H9 (cell line): ENCODE measurements at regions not wholly inside any gene's neighbourhood (a gene's known extent, or its start where the extent isn't known, plus 50 kb on each side); places are given as distances from the start of the nearest gene placed in this dataset.

ENCODE experiments used
- DNase-seq: peaks from one replicate; pipeline ENCODE4 v3.0.0-alpha.2; 2017
- H2AFZ ChIP-seq: one replicate; pipeline ENCODE4 v1.6.1; 2013; ENCODE audit warnings: mild to moderate bottlenecking, low read length, control low read depth, moderate library complexity
- H2AK5ac ChIP-seq: 2 replicates; pipeline ENCODE4 v1.6.1; 2013; ENCODE audit warnings: low read length, control low read depth, mixed read lengths; ENCODE audit not compliant: insufficient read length
- H2BK120ac ChIP-seq: one replicate; pipeline ENCODE4 v1.6.1; 2013; ENCODE audit warnings: low read depth, mild to moderate bottlenecking, low read length, control low read depth, inconsistent platforms; ENCODE audit not compliant: poor library complexity, severe bottlenecking
- H2BK12ac ChIP-seq: 2 replicates; pipeline ENCODE4 v1.6.1; 2013; ENCODE audit warnings: low read length, control low read depth, mixed read lengths, low read depth; ENCODE audit not compliant: insufficient read length
- H2BK15ac ChIP-seq: 2 replicates; pipeline ENCODE4 v1.6.1; 2013; ENCODE audit warnings: low read depth, low read length, control low read depth
- H2BK20ac ChIP-seq: one replicate; pipeline ENCODE4 v1.6.1; 2013; ENCODE audit warnings: low read depth, mild to moderate bottlenecking, low read length, control low read depth, inconsistent platforms; ENCODE audit not compliant: poor library complexity, severe bottlenecking
- H2BK5ac ChIP-seq: 2 replicates; pipeline ENCODE4 v1.6.1; 2013; ENCODE audit warnings: low read length, control low read depth, mixed read lengths; ENCODE audit not compliant: insufficient read length
- H3K14ac ChIP-seq: 2 replicates; pipeline ENCODE4 v1.6.1; 2013; ENCODE audit warnings: low read length, control low read depth; ENCODE audit not compliant: insufficient read depth
- H3K18ac ChIP-seq: 2 replicates; pipeline ENCODE4 v1.6.1; 2013; ENCODE audit warnings: low read depth, mild to moderate bottlenecking, mixed read lengths, low read length, control low read depth; ENCODE audit not compliant: insufficient read length
- H3K23ac ChIP-seq: 2 replicates; pipeline ENCODE4 v1.6.1; 2013; ENCODE audit warnings: low read length, control low read depth, mixed read lengths, low read depth; ENCODE audit not compliant: insufficient read length
- H3K23me2 ChIP-seq: 2 replicates; pipeline ENCODE4 v1.6.1; 2013; ENCODE audit warnings: low read depth, mild to moderate bottlenecking, mixed read lengths, low read length, control low read depth; ENCODE audit not compliant: insufficient read length, poor library complexity, severe bottlenecking
- H3K27ac ChIP-seq: 2 replicates; pipeline ENCODE4 v1.5.1; 2013; ENCODE audit warnings: low read length, control low read depth, mixed read lengths, low read depth; ENCODE audit not compliant: insufficient read length
- H3K27me3 ChIP-seq: 2 replicates; pipeline ENCODE4 v1.6.1; 2013; ENCODE audit warnings: low read length, control low read depth, inconsistent platforms; ENCODE audit not compliant: insufficient read depth
- H3K4ac ChIP-seq: 2 replicates; pipeline ENCODE4 v1.6.1; 2013; ENCODE audit warnings: low read depth, mild to moderate bottlenecking, control low read depth, inconsistent platforms, low read length, moderate library complexity
- H3K4me1 ChIP-seq: 2 replicates; pipeline ENCODE4 v1.6.1; 2013; ENCODE audit warnings: low read length, control low read depth, inconsistent platforms; ENCODE audit not compliant: insufficient read depth
- H3K4me2 ChIP-seq: 2 replicates; pipeline ENCODE4 v1.6.1; 2013; ENCODE audit warnings: low read length, control low read depth, mixed read lengths; ENCODE audit not compliant: insufficient read length, insufficient read depth
- H3K56ac ChIP-seq: 2 replicates; pipeline ENCODE4 v1.6.1; 2013; ENCODE audit warnings: low read depth, mild to moderate bottlenecking, mixed read lengths, low read length, control low read depth; ENCODE audit not compliant: insufficient read length
- H3K79me1 ChIP-seq: 2 replicates; pipeline ENCODE4 v1.6.1; 2013; ENCODE audit warnings: low read depth, mild to moderate bottlenecking, moderate library complexity, low read length, control low read depth, inconsistent platforms; ENCODE audit not compliant: insufficient read depth, poor library complexity, severe bottlenecking
- H3K79me2 ChIP-seq: 2 replicates; pipeline ENCODE4 v1.6.1; 2013; ENCODE audit warnings: low read length, control low read depth, inconsistent platforms; ENCODE audit not compliant: insufficient read depth
- H3K9ac ChIP-seq: 2 replicates; pipeline ENCODE4 v1.6.1; 2013; ENCODE audit warnings: low read length, control low read depth, mixed read lengths; ENCODE audit not compliant: insufficient read length; ENCODE audit errors: extremely low read depth
- H3K9me3 ChIP-seq: one replicate; pipeline ENCODE4 v1.6.1; 2013; ENCODE audit warnings: low read depth, low read length, inconsistent platforms; ENCODE audit not compliant: control insufficient read depth
- H3T11ph ChIP-seq: one replicate; pipeline ENCODE4 v1.6.1; 2013; ENCODE audit warnings: mild to moderate bottlenecking, low read length, control low read depth, inconsistent platforms
- H4K20me1 ChIP-seq: one replicate; pipeline ENCODE4 v1.6.1; 2013; ENCODE audit not compliant: control insufficient read depth, insufficient read length, insufficient read depth
- H4K5ac ChIP-seq: 2 replicates; pipeline ENCODE4 v1.6.1; 2013; ENCODE audit warnings: low read depth, mild to moderate bottlenecking, mixed read lengths, low read length, control low read depth; ENCODE audit not compliant: insufficient read length
- H4K8ac ChIP-seq: replicated peaks from 2 replicates; pipeline ENCODE4 v1.6.1; 2013; ENCODE audit warnings: low read length, control low read depth, mixed read lengths, low read depth; ENCODE audit not compliant: insufficient read length
- H4K91ac ChIP-seq: 2 replicates; pipeline ENCODE4 v1.6.1; 2013; ENCODE audit warnings: low read depth, mild to moderate bottlenecking, moderate library complexity, mixed read lengths, low read length, control low read depth; ENCODE audit not compliant: insufficient read length
- H3K27ac Mint-ChIP-seq, 3 experiments: 2 replicates in 2 of 3; 3 replicates in 1 of 3; pipeline ENCODE4 v1.8.0; 2020 to 2021; ENCODE audit warnings: mixed read lengths in 3 of 3, mild to moderate bottlenecking in 1 of 3, moderate library complexity in 1 of 3
- H3K27me3 Mint-ChIP-seq: 2 replicates; pipeline ENCODE4 v1.8.0; 2021; ENCODE audit warnings: low read depth, mild to moderate bottlenecking, moderate library complexity, mixed read lengths
- H3K36me3 Mint-ChIP-seq, 3 experiments: 2 replicates in 2 of 3; 3 replicates in 1 of 3; pipeline ENCODE4 v1.8.0; 2020 to 2021; ENCODE audit warnings: low read depth in 3 of 3, mixed read lengths in 3 of 3; ENCODE audit not compliant: insufficient read depth in 1 of 3
- H3K4me1 Mint-ChIP-seq, 2 experiments: 2 replicates each; pipeline ENCODE4 v1.8.0; 2020; ENCODE audit warnings: mixed read lengths in 2 of 2
- H3K4me3 Mint-ChIP-seq, 2 experiments: 2 replicates in 1 of 2; 3 replicates in 1 of 2; pipeline ENCODE4 v1.8.0; 2020 to 2021; ENCODE audit warnings: mild to moderate bottlenecking in 2 of 2, mixed read lengths in 2 of 2, moderate library complexity in 1 of 2
- H3K9me3 Mint-ChIP-seq, 2 experiments: 2 replicates in 1 of 2; 3 replicates in 1 of 2; pipeline ENCODE4 v1.8.0; 2020; ENCODE audit warnings: mild to moderate bottlenecking in 2 of 2, mixed read lengths in 2 of 2, moderate library complexity in 1 of 2
- CTCF ChIP-seq: fragments of 200-600 bp; sonication (generic); conservative IDR thresholded peaks from 3 replicates; pipeline ENCODE4 v1.8.0; 2021; ENCODE audit warnings: antibody characterized with exemption, mild to moderate bottlenecking
- WGBS: extraction: QIAGEN DNeasy Blood & Tissue Kit; methylation state at CpG from one replicate; pipeline ENCODE4 v1.1.7; 2013; ENCODE audit warnings: missing lambda C conversion rate, low lambda C conversion rate, mixed read lengths; ENCODE audit not compliant: insufficient read length; ENCODE audit errors: extremely low coverage; 5-methylcytosine and 5-hydroxymethylcytosine counted together

GRCh38 chr11:90912631-90913030 lies 689.8 kb upstream of the CHORDC1 start:
- Mint-ChIP-seq H3K27me3 (no peaks in the 10 kb centered on the region), H3K27ac (no peak overlapping the region), H3K4me3 (no peak overlapping the region), H3K9me3 (no peaks in the 10 kb centered on the region), H3K36me3 (no peaks in the 10 kb centered on the region), H3K4me1 (no peaks in the 10 kb centered on the region)
- Histone ChIP-seq H3K23me2 (no peaks in the 10 kb centered on the region), H2AFZ (no peak overlapping the region), H3K4me1 (no peaks in the 10 kb centered on the region), H3K56ac (no peak overlapping the region), H2AK5ac (no peak overlapping the region), H3K18ac (no peak overlapping the region), H3K9ac (no peak overlapping the region), H2BK20ac (no peak overlapping the region), H2BK120ac (no peak overlapping the region), H3T11ph (no peak overlapping the region), H4K91ac (no peak overlapping the region), H3K9me3 (no peaks in the 10 kb centered on the region), H4K8ac (no peak overlapping the region), H3K79me1 (no peaks in the 10 kb centered on the region), H3K27me3 (no peaks in the 10 kb centered on the region), H2BK5ac (no peak overlapping the region), H3K79me2 (no peaks in the 10 kb centered on the region), H3K14ac (no peak overlapping the region), H3K27ac (no peak overlapping the region), H4K5ac (no peak overlapping the region), H3K4ac (no peak overlapping the region), H2BK15ac (no peak overlapping the region), H3K4me2 (no peak overlapping the region), H3K23ac (no peak overlapping the region), H4K20me1 (no peaks in the 10 kb centered on the region), H2BK12ac (no peak overlapping the region)
- DNase-seq: no peak
- TF ChIP-seq CTCF: no peak
- no CpG with 5 or more reads among the region's 5 CpGs for WGBS
